Smooth muscle cell (in vitro differentiated cells): ENCODE measurements at regions not wholly inside any gene's neighbourhood (a gene's known extent, or its start where the extent isn't known, plus 50 kb on each side); places are given as distances from the start of the nearest gene placed in this dataset.

Experiments used
- DNase-seq: peaks from one replicate; lab custom pipeline; 2025; ENCODE audit not compliant: unreplicated experiment; lab: John Stamatoyannopoulos, UW
- H2AFZ ChIP-seq: fragments of 200-600 bp; sonication (generic); 2 replicates; pipeline ENCODE4 v1.6.0; 2016; ENCODE audit warnings: antibody characterized with exemption, low read depth, mild to moderate bottlenecking
- H3F3A ChIP-seq: fragments of 200-600 bp; sonication (generic); 2 replicates; pipeline ENCODE4 v1.6.0; 2017; ENCODE audit warnings: antibody characterized with exemption, low read depth
- H3K27ac ChIP-seq: fragments of 200-600 bp; sonication (generic); 2 replicates; pipeline ENCODE4 v1.5.1; 2016; ENCODE audit warnings: low read depth, mild to moderate bottlenecking
- H3K27me3 ChIP-seq: fragments of 200-600 bp; sonication (generic); 2 replicates; pipeline ENCODE4 v1.6.1; 2016; ENCODE audit warnings: low read depth, mild to moderate bottlenecking
- H3K36me3 ChIP-seq: fragments of 200-600 bp; sonication (generic); 2 replicates; pipeline ENCODE4 v1.5.1; 2016; ENCODE audit warnings: low read depth
- H3K4me1 ChIP-seq: fragments of 200-600 bp; sonication (generic); 2 replicates; pipeline ENCODE4 v1.5.1; 2016; ENCODE audit warnings: low read depth
- H3K4me2 ChIP-seq: fragments of 200-600 bp; sonication (generic); 2 replicates; pipeline ENCODE4 v1.6.0; 2016; ENCODE audit warnings: mild to moderate bottlenecking
- H3K4me3 ChIP-seq: fragments of 200-600 bp; sonication (generic); 2 replicates; pipeline ENCODE4 v1.5.1; 2016; ENCODE audit warnings: mild to moderate bottlenecking
- H3K79me2 ChIP-seq: fragments of 200-600 bp; sonication (generic); 2 replicates; pipeline ENCODE4 v1.6.0; 2016; ENCODE audit warnings: low read depth, mild to moderate bottlenecking
- H3K9ac ChIP-seq: fragments of 200-600 bp; sonication (generic); 2 replicates; pipeline ENCODE4 v1.6.0; 2016; ENCODE audit warnings: low read depth
- H3K9me3 ChIP-seq: fragments of 200-600 bp; sonication (generic); replicated peaks from 2 replicates; pipeline ENCODE4 v1.5.1; 2016; ENCODE audit warnings: low read depth
- H4K20me1 ChIP-seq: fragments of 200-600 bp; sonication (generic); 2 replicates; pipeline ENCODE4 v1.6.0; 2016; ENCODE audit warnings: low read depth
- CTCF ChIP-seq: fragments of 200-600 bp; sonication (generic); IDR thresholded peaks from 2 replicates; pipeline ENCODE4 v1.5.1; 2017; ENCODE audit warnings: borderline replicate concordance, mild to moderate bottlenecking, antibody characterized with exemption; ENCODE audit not compliant: insufficient read depth, poor library complexity, severe bottlenecking
- WGBS: methylation state at CpG from one replicate; pipeline ENCODE4 v1.1.7; 2016; ENCODE audit warnings: low lambda C conversion rate; 5-methylcytosine and 5-hydroxymethylcytosine counted together

GRCh38 chr4:22048323-22048722, 99.8 kb upstream of the KCNIP4 start:
- no peak overlapping the region for H2AFZ ChIP-seq
- DNase-seq = no peak
- no peak overlapping the region for H3K4me2 ChIP-seq
- H4K20me1 ChIP-seq = no peaks in the 10 kb centered on the region
- no peak for TF ChIP-seq CTCF
- H3K36me3 ChIP-seq = no peaks in the 10 kb centered on the region
- H3K4me3 ChIP-seq = no peak overlapping the region
- H3F3A ChIP-seq = no peaks in the 10 kb centered on the region
- H3K79me2 ChIP-seq = no peaks in the 10 kb centered on the region
- no peak overlapping the region for H3K9ac ChIP-seq
- H3K27ac ChIP-seq = no peak overlapping the region
- no peaks in the 10 kb centered on the region for H3K9me3 ChIP-seq
- no peaks in the 10 kb centered on the region for H3K4me1 ChIP-seq
- 87% methylated on average over 2 of the region's 2 CpGs for WGBS
- no peaks in the 10 kb centered on the region for H3K27me3 ChIP-seq

- no peak overlapping the region for H3K4me2 ChIP-seq
- 92% methylated on average over 12 of the region's 12 CpGs for WGBS
Observed at GRCh38 chr4:22047793-22048192, 99.2 kb upstream of the KCNIP4 start.

GRCh38 chr4:22045051-22045630, 96.6 kb upstream of the KCNIP4 start:
- no peak overlapping the region for H3K9ac ChIP-seq
- no peak overlapping the region for H3K27ac ChIP-seq
- no peak for DNase-seq
- no peaks in the 10 kb centered on the region for H3K27me3 ChIP-seq
- no peaks in the 10 kb centered on the region for H4K20me1 ChIP-seq
- TF ChIP-seq CTCF = no peak
- H3K4me3 ChIP-seq = no peak overlapping the region
- no peaks in the 10 kb centered on the region for H3F3A ChIP-seq
- no peaks in the 10 kb centered on the region for H3K79me2 ChIP-seq
- no peaks in the 10 kb centered on the region for H3K36me3 ChIP-seq
- H3K4me2 ChIP-seq = no peak overlapping the region
- no peaks in the 10 kb centered on the region for H3K4me1 ChIP-seq
- H2AFZ ChIP-seq = no peak overlapping the region
- no peaks in the 10 kb centered on the region for H3K9me3 ChIP-seq

More at GRCh38 chr4:22047793-22048192, 99.2 kb upstream of the KCNIP4 start:
- no peak for DNase-seq
- Histone ChIP-seq H3K4me3 (no peak overlapping the region), H3K9me3 (no peaks in the 10 kb centered on the region), H2AFZ (no peak overlapping the region), H3K4me1 (no peaks in the 10 kb centered on the region), H3K27ac (no peak overlapping the region), H3K9ac (no peak overlapping the region), H3F3A (no peaks in the 10 kb centered on the region), H3K79me2 (no peaks in the 10 kb centered on the region), H3K36me3 (no peaks in the 10 kb centered on the region), H3K27me3 (no peaks in the 10 kb centered on the region), H4K20me1 (no peaks in the 10 kb centered on the region)
- TF ChIP-seq CTCF = no peak

DNA sequence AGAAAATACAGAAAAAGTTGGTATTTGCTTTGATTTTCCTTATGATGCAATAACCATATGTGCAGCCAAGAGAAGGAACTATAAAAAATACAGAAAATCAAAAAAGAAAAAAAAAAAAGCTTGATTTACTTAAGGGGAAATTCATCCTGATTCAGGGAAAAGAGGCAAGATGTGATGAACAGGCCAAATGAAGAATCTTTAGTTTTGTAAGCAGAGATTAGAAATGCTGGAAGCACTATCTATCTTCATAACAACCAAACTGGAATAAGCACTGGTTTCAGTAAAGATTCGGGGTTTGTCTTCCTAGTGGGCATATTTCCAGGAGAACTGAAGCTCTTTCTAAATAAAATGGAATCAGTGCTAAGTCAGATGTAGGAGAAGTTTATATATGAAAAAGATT, 82.9 kb upstream of the KCNIP4 start:
- Histone ChIP-seq H3F3A (no peaks in the 10 kb centered on the region), H3K4me1 (no peaks in the 10 kb centered on the region), H2AFZ (no peak overlapping the region), H3K27ac (no peak overlapping the region), H3K9ac (no peak overlapping the region), H3K79me2 (no peaks in the 10 kb centered on the region), H3K4me3 (no peak overlapping the region), H4K20me1 (no peaks in the 10 kb centered on the region), H3K4me2 (no peak overlapping the region), H3K27me3 (no peaks in the 10 kb centered on the region), H3K9me3 (no peaks in the 10 kb centered on the region), H3K36me3 (no peaks in the 10 kb centered on the region)
- no peak for DNase-seq
- no peak for TF ChIP-seq CTCF
- WGBS = 90% methylated on average over 1 of the region's 1 CpG
